ENCODE measurements at regions not wholly inside any gene's neighbourhood (a gene's known extent, or its start where the extent isn't known, plus 50 kb on each side); places are given as distances from the start of the nearest gene placed in this dataset.

GRCh38 chr5:4855880-4856279, 284.2 kb upstream of the ADAMTS16 start:
- TF ChIP-seq CTCF (IDR thresholded peaks at IDR 0.05) (no peak), ZFX (IDR thresholded peaks at IDR 0.05; ENCODE audit: borderline replicate concordance) (no peak)

Data from 22Rv1 (cell line).